ENCODE measurements at regions not wholly inside any gene's neighbourhood (a gene's known extent, or its start where the extent isn't known, plus 50 kb on each side); places are given as distances from the start of the nearest gene placed in this dataset.

GRCh38 chr5:152329761-152330283 lies 75.3 kb downstream of the NMUR2 start:
- no peaks in the 10 kb centered on the region for H3K4me1 ChIP-seq
- no peak for DNase-seq
- no peak overlapping the region for H3K27ac ChIP-seq
- no peaks in the 10 kb centered on the region for H3K27me3 ChIP-seq
- no peak for TF ChIP-seq EP300 (IDR thresholded peaks at IDR 0.05)
- TF ChIP-seq, protein P1, sequence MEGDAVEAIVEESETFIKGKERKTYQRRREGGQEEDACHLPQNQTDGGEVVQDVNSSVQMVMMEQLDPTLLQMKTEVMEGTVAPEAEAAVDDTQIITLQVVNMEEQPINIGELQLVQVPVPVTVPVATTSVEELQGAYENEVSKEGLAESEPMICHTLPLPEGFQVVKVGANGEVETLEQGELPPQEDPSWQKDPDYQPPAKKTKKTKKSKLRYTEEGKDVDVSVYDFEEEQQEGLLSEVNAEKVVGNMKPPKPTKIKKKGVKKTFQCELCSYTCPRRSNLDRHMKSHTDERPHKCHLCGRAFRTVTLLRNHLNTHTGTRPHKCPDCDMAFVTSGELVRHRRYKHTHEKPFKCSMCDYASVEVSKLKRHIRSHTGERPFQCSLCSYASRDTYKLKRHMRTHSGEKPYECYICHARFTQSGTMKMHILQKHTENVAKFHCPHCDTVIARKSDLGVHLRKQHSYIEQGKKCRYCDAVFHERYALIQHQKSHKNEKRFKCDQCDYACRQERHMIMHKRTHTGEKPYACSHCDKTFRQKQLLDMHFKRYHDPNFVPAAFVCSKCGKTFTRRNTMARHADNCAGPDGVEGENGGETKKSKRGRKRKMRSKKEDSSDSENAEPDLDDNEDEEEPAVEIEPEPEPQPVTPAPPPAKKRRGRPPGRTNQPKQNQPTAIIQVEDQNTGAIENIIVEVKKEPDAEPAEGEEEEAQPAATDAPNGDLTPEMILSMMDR (IDR thresholded peaks at IDR 0.05): no peak
- TF ChIP-seq POLR2AphosphoS5 (IDR thresholded peaks at IDR 0.05): no peak
- no peak for ATAC-seq (ENCODE audit: low FRiP score in 2 of 2)
- no peak overlapping the region for H3K4me3 ChIP-seq
- H3K9me3 ChIP-seq: no peaks in the 10 kb centered on the region
- H3K36me3 ChIP-seq: no peaks in the 10 kb centered on the region
- 78 to 79% methylated on average over 5 of the region's 5 CpGs for WGBS, 2 donors

DNA sequence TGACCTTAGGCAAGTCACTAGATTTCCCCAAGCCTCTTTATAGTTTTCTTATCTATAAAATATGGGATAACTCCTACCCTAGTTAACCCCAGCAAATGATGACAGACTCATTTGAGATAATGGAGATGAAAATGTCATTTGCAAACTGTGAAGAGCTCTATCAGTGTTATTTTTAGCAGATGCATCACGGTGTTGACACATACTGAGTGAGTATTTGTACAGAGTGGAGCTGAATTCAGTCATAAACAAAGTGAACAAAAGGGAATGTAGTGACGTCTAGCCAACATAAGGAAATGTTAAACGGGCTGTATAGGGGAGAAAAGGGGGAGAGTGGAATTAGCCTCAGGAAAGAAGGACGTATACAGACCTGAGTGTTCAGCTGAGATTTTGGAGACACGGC lies 75.9 kb downstream of the NMUR2 start:
- ATAC-seq (ENCODE audit: low FRiP score in 2 of 2) (no peak), DNase-seq (no peak)
- no peak overlapping the region for H3K27ac ChIP-seq
- peaks cover 0 to 3% (median under 1%) of the 10 kb centered on the region in 4 donors for H3K9me3 ChIP-seq
- H3K4me1 ChIP-seq: no peaks in the 10 kb centered on the region
- 47 to 48% methylated on average over 5 of the region's 5 CpGs for WGBS, 2 donors
- H3K36me3 ChIP-seq: no peaks in the 10 kb centered on the region
- no peak for TF ChIP-seq EP300 (IDR thresholded peaks at IDR 0.05)
- TF ChIP-seq, protein P1 (IDR thresholded peaks at IDR 0.05): no peak
- TF ChIP-seq POLR2A (IDR thresholded peaks at IDR 0.05): no peak
- H3K27me3 ChIP-seq: no peaks in the 10 kb centered on the region
- no peak overlapping the region for H3K4me3 ChIP-seq

- TF ChIP-seq POLR2AphosphoS5 (IDR thresholded peaks at IDR 0.05): no peak
- no peak for TF ChIP-seq POLR2A (IDR thresholded peaks at IDR 0.05)
- TF ChIP-seq, protein P1 (IDR thresholded peaks at IDR 0.05): no peak
- TF ChIP-seq EP300 (IDR thresholded peaks at IDR 0.05): no peak
- ATAC-seq (ENCODE audit: low FRiP score in 2 of 2): no peak
- WGBS, 2 donors: 83 to 86% methylated on average over 4 of the region's 4 CpGs
Measured at GRCh38 chr5:152315942-152316341, 89.1 kb downstream of the NMUR2 start.

DNA sequence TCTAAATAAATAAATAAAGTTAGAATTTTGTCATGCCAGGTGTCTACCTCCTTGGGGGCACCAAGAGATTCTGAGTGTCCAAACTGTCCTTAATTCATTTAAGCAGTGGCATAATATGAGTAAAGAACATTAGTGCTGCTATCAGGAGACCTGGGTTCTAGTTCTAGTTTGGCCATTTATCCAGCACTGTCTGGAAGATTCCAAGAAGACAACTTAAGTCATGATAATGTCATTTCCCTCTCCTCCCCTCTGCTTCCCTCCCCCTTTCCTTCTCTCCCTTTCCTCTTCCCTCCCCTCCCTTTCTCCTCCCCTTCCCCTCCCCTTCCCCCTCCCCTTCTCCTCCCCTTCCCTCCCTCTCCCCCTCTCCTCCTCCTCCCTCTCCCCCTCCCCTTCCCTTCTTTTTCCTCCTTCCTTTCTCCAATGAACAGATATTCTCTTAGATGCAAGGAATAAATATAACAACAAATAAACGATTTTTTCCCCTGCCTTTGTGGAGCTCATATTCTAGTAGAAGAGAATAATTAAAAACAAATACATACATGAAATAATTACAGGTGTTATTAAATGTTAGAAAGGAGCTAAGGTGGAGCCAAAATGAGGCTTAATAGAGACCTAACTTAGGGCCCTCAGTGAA lies 90.8 kb downstream of the NMUR2 start:
- no peaks in the 10 kb centered on the region for H3K36me3 ChIP-seq
- DNase-seq: no peak
- H3K27ac ChIP-seq: no peak overlapping the region
- ATAC-seq (ENCODE audit: low FRiP score in 2 of 2): no peak
- no peaks in the 10 kb centered on the region for H3K9me3 ChIP-seq
- no peaks in the 10 kb centered on the region for H3K27me3 ChIP-seq
- no peak overlapping the region for H3K4me3 ChIP-seq
- peaks cover 0 to 6% (median 0%) of the 10 kb centered on the region in 4 donors for H3K4me1 ChIP-seq
- 83 to 88% methylated on average over 1 of the region's 1 CpG for WGBS, 2 donors
- TF ChIP-seq, protein P1 (IDR thresholded peaks at IDR 0.05): no peak
- TF ChIP-seq EP300 (IDR thresholded peaks at IDR 0.05) (no peak), POLR2AphosphoS5 (IDR thresholded peaks at IDR 0.05) (no peak), POLR2A (IDR thresholded peaks at IDR 0.05) (no peak)

More at GRCh38 chr5:152315942-152316341, 89.1 kb downstream of the NMUR2 start:
- Histone ChIP-seq H3K4me1 (peaks cover 0 to 6% (median 0%) of the 10 kb centered on the region in 4 donors), H3K4me3 (no peak overlapping the region), H3K27me3 (no peaks in the 10 kb centered on the region), H3K36me3 (no peaks in the 10 kb centered on the region), H3K27ac (no peak overlapping the region), H3K9me3 (no peaks in the 10 kb centered on the region)
- no peak for DNase-seq

GRCh38 chr5:152309926-152310450 lies 95.1 kb downstream of the NMUR2 start:
- no peak overlapping the region for H3K4me3 ChIP-seq
- 50 to 58% methylated on average over 2 of the region's 2 CpGs for WGBS, 2 donors
- no peaks in the 10 kb centered on the region for H3K27me3 ChIP-seq
- H3K9me3 ChIP-seq: no peaks in the 10 kb centered on the region
- ATAC-seq (ENCODE audit: low FRiP score in 2 of 2) (no peak), DNase-seq (no peak)
- TF ChIP-seq POLR2A (IDR thresholded peaks at IDR 0.05): no peak
- no peak for TF ChIP-seq POLR2AphosphoS5 (IDR thresholded peaks at IDR 0.05)
- TF ChIP-seq EP300 (IDR thresholded peaks at IDR 0.05): no peak
- TF ChIP-seq, protein P1 (IDR thresholded peaks at IDR 0.05): no peak
- H3K36me3 ChIP-seq: no peaks in the 10 kb centered on the region
- H3K27ac ChIP-seq: no peak overlapping the region
- peaks cover 0 to 6% (median 0%) of the 10 kb centered on the region in 4 donors for H3K4me1 ChIP-seq
